ENCODE measurements at regions not wholly inside any gene's neighbourhood (a gene's known extent, or its start where the extent isn't known, plus 50 kb on each side); places are given as distances from the start of the nearest gene placed in this dataset.

- Histone ChIP-seq H3K4me1 (no peaks in the 10 kb centered on the region), H3K27me3 (ENCODE audit: low read depth) (no peaks in the 10 kb centered on the region), H3K9me3 (no peaks in the 10 kb centered on the region), H3K36me3 (replicated peaks) (no peaks in the 10 kb centered on the region), H3K4me3 (no peak overlapping the region)
- in situ Hi-C loops (cut with MboI; ENCODE audit: low sequenced_read_pairs) = no loop called here
- DNase-seq (ENCODE audit: low spot score in 2 of 2) = no peak
These were observed 112.8 kb downstream of the SAMD5 start for GRCh38 chr6:147621263-147621662.

GRCh38 chr6:147621961-147622360 lies 113.5 kb downstream of the SAMD5 start:
- H3K9me3 ChIP-seq = no peaks in the 10 kb centered on the region
- H3K4me1 ChIP-seq = no peaks in the 10 kb centered on the region
- in situ Hi-C loops (cut with MboI; ENCODE audit: low sequenced_read_pairs) = no loop called here
- H3K4me3 ChIP-seq = no peak overlapping the region
- no peaks in the 10 kb centered on the region for H3K27me3 ChIP-seq (ENCODE audit: low read depth)
- no peak for DNase-seq (ENCODE audit: low spot score in 2 of 2)
- no peaks in the 10 kb centered on the region for H3K36me3 ChIP-seq (replicated peaks)

- Histone ChIP-seq H3K4me3 (no peak overlapping the region), H3K27me3 (ENCODE audit: low read depth) (no peaks in the 10 kb centered on the region), H3K36me3 (replicated peaks) (no peaks in the 10 kb centered on the region), H3K9me3 (no peaks in the 10 kb centered on the region), H3K4me1 (no peaks in the 10 kb centered on the region)
- in situ Hi-C loops (cut with MboI; ENCODE audit: low sequenced_read_pairs) = no loop called here
- DNase-seq (ENCODE audit: low spot score in 2 of 2) = no peak
These were observed 116.5 kb downstream of the SAMD5 start for GRCh38 chr6:147624946-147625515.

GRCh38 chr6:147625946-147626345 lies 117.5 kb downstream of the SAMD5 start:
- in situ Hi-C loops (cut with MboI; ENCODE audit: low sequenced_read_pairs) = no loop called here
- Histone ChIP-seq H3K36me3 (replicated peaks) (no peaks in the 10 kb centered on the region), H3K4me3 (no peak overlapping the region), H3K4me1 (no peaks in the 10 kb centered on the region), H3K27me3 (ENCODE audit: low read depth) (no peaks in the 10 kb centered on the region), H3K9me3 (no peaks in the 10 kb centered on the region)
- DNase-seq (ENCODE audit: low spot score in 2 of 2) = no peak

GRCh38 chr6:147627411-147627810 lies 118.9 kb downstream of the SAMD5 start:
- Histone ChIP-seq H3K4me3 (no peak overlapping the region), H3K36me3 (replicated peaks) (no peaks in the 10 kb centered on the region), H3K27me3 (ENCODE audit: low read depth) (no peaks in the 10 kb centered on the region), H3K9me3 (no peaks in the 10 kb centered on the region), H3K4me1 (no peaks in the 10 kb centered on the region)
- in situ Hi-C loops (cut with MboI; ENCODE audit: low sequenced_read_pairs) = no loop called here
- DNase-seq (ENCODE audit: low spot score in 2 of 2) = no peak

- in situ Hi-C loops (cut with MboI; ENCODE audit: low sequenced_read_pairs) = no loop called here
- H3K4me3 ChIP-seq = no peak overlapping the region
- H3K27me3 ChIP-seq (ENCODE audit: low read depth) = no peaks in the 10 kb centered on the region
- peak in 1 of 2 experiments; percentile 12 for DNase-seq (ENCODE audit: low spot score in 2 of 2)
- no peaks in the 10 kb centered on the region for H3K9me3 ChIP-seq
- no peaks in the 10 kb centered on the region for H3K4me1 ChIP-seq
- no peaks in the 10 kb centered on the region for H3K36me3 ChIP-seq (replicated peaks)
These were observed 124.7 kb downstream of the SAMD5 start for GRCh38 chr6:147633191-147633590.

- Histone ChIP-seq H3K9me3 (no peaks in the 10 kb centered on the region), H3K36me3 (replicated peaks) (no peaks in the 10 kb centered on the region), H3K27me3 (ENCODE audit: low read depth) (peaks cover 3% of the 10 kb centered on the region; the same call in 1 of the 2 replicates), H3K4me1 (peaks cover 10% of the 10 kb centered on the region), H3K4me3 (no peak overlapping the region)
- DNase-seq (ENCODE audit: low spot score in 2 of 2) = no peak
- in situ Hi-C loops (cut with MboI; ENCODE audit: low sequenced_read_pairs) = no loop called here
These were observed 129.2 kb downstream of the SAMD5 start for GRCh38 chr6:147637620-147638195.

- no peaks in the 10 kb centered on the region for H3K9me3 ChIP-seq
- in situ Hi-C loops (cut with MboI; ENCODE audit: low sequenced_read_pairs) = no loop called here
- DNase-seq (ENCODE audit: low spot score in 2 of 2) = no peak
- H3K4me3 ChIP-seq = no peak overlapping the region
- H3K27me3 ChIP-seq (ENCODE audit: low read depth) = peaks cover 3% of the 10 kb centered on the region; the same call in 1 of the 2 replicates
- H3K4me1 ChIP-seq = peaks cover 10% of the 10 kb centered on the region
- no peaks in the 10 kb centered on the region for H3K36me3 ChIP-seq (replicated peaks)
These were observed 130.8 kb downstream of the SAMD5 start for GRCh38 chr6:147639279-147639678.

- H3K36me3 ChIP-seq (replicated peaks) = no peaks in the 10 kb centered on the region
- no peaks in the 10 kb centered on the region for H3K9me3 ChIP-seq
- in situ Hi-C loops (cut with MboI; ENCODE audit: low sequenced_read_pairs) = no loop called here
- no peak for DNase-seq (ENCODE audit: low spot score in 2 of 2)
- peaks cover 10% of the 10 kb centered on the region for H3K4me1 ChIP-seq
- peaks cover 3% of the 10 kb centered on the region; the same call in 1 of the 2 replicates for H3K27me3 ChIP-seq (ENCODE audit: low read depth)
- H3K4me3 ChIP-seq = no peak overlapping the region
These were observed 132.1 kb downstream of the SAMD5 start for GRCh38 chr6:147640606-147641005.

GRCh38 chr6:147641511-147641910 lies 133.0 kb downstream of the SAMD5 start:
- in situ Hi-C loops (cut with MboI; ENCODE audit: low sequenced_read_pairs) = no loop called here
- peaks cover 3% of the 10 kb centered on the region; the same call in 1 of the 2 replicates for H3K27me3 ChIP-seq (ENCODE audit: low read depth)

GRCh38 chr6:147642458-147642857 lies 134.0 kb downstream of the SAMD5 start:
- Histone ChIP-seq H3K4me1 (peaks cover 10% of the 10 kb centered on the region), H3K27me3 (ENCODE audit: low read depth) (peaks cover 3% of the 10 kb centered on the region; the same call in 1 of the 2 replicates), H3K36me3 (replicated peaks) (no peaks in the 10 kb centered on the region), H3K9me3 (no peaks in the 10 kb centered on the region), H3K4me3 (no peak overlapping the region)
- in situ Hi-C loops (cut with MboI; ENCODE audit: low sequenced_read_pairs) = no loop called here
- no peak for DNase-seq (ENCODE audit: low spot score in 2 of 2)

More at GRCh38 chr6:147641511-147641910, 133.0 kb downstream of the SAMD5 start:
- Histone ChIP-seq H3K4me3 (no peak overlapping the region), H3K4me1 (peaks cover 10% of the 10 kb centered on the region), H3K36me3 (replicated peaks) (no peaks in the 10 kb centered on the region), H3K9me3 (no peaks in the 10 kb centered on the region)
- no peak for DNase-seq (ENCODE audit: low spot score in 2 of 2)

GRCh38 chr6:147643341-147644200 lies 135.1 kb downstream of the SAMD5 start:
- in situ Hi-C loops (cut with MboI; ENCODE audit: low sequenced_read_pairs) = no loop called here
- peaks cover 10% of the 10 kb centered on the region for H3K4me1 ChIP-seq
- no peaks in the 10 kb centered on the region for H3K36me3 ChIP-seq (replicated peaks)
- peaks cover 3% of the 10 kb centered on the region for H3K27me3 ChIP-seq (ENCODE audit: low read depth)
- DNase-seq (ENCODE audit: low spot score in 2 of 2) = no peak
- H3K9me3 ChIP-seq = no peaks in the 10 kb centered on the region
- no peak overlapping the region for H3K4me3 ChIP-seq

GRCh38 chr6:147648916-147649315 lies 140.4 kb downstream of the SAMD5 start:
- H3K36me3 ChIP-seq (replicated peaks) = no peaks in the 10 kb centered on the region
- DNase-seq (ENCODE audit: low spot score in 2 of 2) = no peak
- H3K4me3 ChIP-seq = no peak overlapping the region
- H3K4me1 ChIP-seq = peaks cover 7% of the 10 kb centered on the region
- in situ Hi-C loops (cut with MboI; ENCODE audit: low sequenced_read_pairs) = no loop called here
- no peaks in the 10 kb centered on the region for H3K9me3 ChIP-seq
- no peaks in the 10 kb centered on the region; the same call in 1 of the 2 replicates for H3K27me3 ChIP-seq (ENCODE audit: low read depth)
